GM12878 (cell line): ENCODE measurements at regions not wholly inside any gene's neighbourhood (a gene's known extent, or its start where the extent isn't known, plus 50 kb on each side); places are given as distances from the start of the nearest gene placed in this dataset.

ENCODE experiments used
- ATAC-seq: fragments of 200-7000 bp; cut with Tn5 transposase; 3 replicates; pipeline ENCODE4 v1.9.1; 2020; ENCODE audit warnings: mild to moderate bottlenecking, moderate library complexity
- BruUV-seq: library from RNA; stranded (reverse); fragments of 400-500 nt; replicated peaks from 2 replicates; lab custom pipeline; 2021; lab: Mats Ljungman, UMichigan
- CTCF ChIA-PET: fragments of 300-600 bp; sonication (Branson Sonifier 250); formaldehyde crosslinking; extraction: SDS; loops from one replicate; lab custom pipeline; 2021; ENCODE audit warnings: inconsistent platforms; lab: Yijun Ruan, JAX
- POLR2A ChIA-PET: fragments of 350-600 bp; formaldehyde crosslinking; extraction: SDS; loops from one replicate; lab custom pipeline; 2021; ENCODE audit warnings: inconsistent platforms; lab: Charles Lee
- RAD21 ChIA-PET: fragments of 300-600 bp; sonication (Branson Sonifier 250); formaldehyde crosslinking; loops from one replicate; lab custom pipeline; 2023; ENCODE audit warnings: antibody characterized with exemption; ENCODE audit not compliant: unreplicated experiment; lab: Charles Lee
- SMC1A ChIA-PET: fragments of 300-600 bp; sonication (Branson Sonifier 250); formaldehyde crosslinking; loops from one replicate; lab custom pipeline; 2023; ENCODE audit not compliant: unreplicated experiment, uncharacterized antibody; lab: Charles Lee
- DNase-seq: peaks from one replicate; pipeline ENCODE4 v3.0.0-alpha.2; 2011; ENCODE audit warnings: low read depth, low spot score
- FAIRE-seq: peaks from 3 replicates; lab custom pipeline; 2011; peaks lifted over from hg19 to GRCh38; lab: Jason Lieb, UNC
- H2AFZ ChIP-seq: 2 replicates; pipeline ENCODE4 v1.6.0; 2011; ENCODE audit warnings: low read depth, low read length, control low read depth; ENCODE audit not compliant: control insufficient read depth
- H3K27ac ChIP-seq: 2 replicates; pipeline ENCODE4 v1.5.1; 2011; ENCODE audit warnings: control low read depth; ENCODE audit not compliant: control insufficient read depth, insufficient read depth
- H3K27me3 ChIP-seq, 2 experiments: replicated peaks in 1 of 2; 2 replicates each; pipeline versions ENCODE4 v1.6.0 to v1.6.1; 2011; ENCODE audit warnings: low read length in 1 of 2; ENCODE audit not compliant: control insufficient read depth in 2 of 2, insufficient read depth in 2 of 2
- H3K36me3 ChIP-seq, 2 experiments: 2 replicates each; pipeline ENCODE4 v1.5.1; 2011; ENCODE audit warnings: low read length in 1 of 2; ENCODE audit not compliant: control insufficient read depth in 2 of 2, insufficient read depth in 2 of 2
- H3K4me1 ChIP-seq: 2 replicates; pipeline ENCODE4 v1.6.1; 2011; ENCODE audit warnings: mild to moderate bottlenecking, low read length, moderate library complexity, mixed read lengths; ENCODE audit not compliant: control insufficient read depth, insufficient read depth
- H3K4me2 ChIP-seq: 2 replicates; pipeline ENCODE4 v1.6.0; 2011; ENCODE audit warnings: control low read depth; ENCODE audit not compliant: control insufficient read depth, insufficient read depth
- H3K4me3 ChIP-seq: fragments of 200-600 bp; sonication (generic); 2 replicates; pipeline ENCODE4 v1.5.1; 2016
- H3K79me2 ChIP-seq: 2 replicates; pipeline ENCODE4 v1.6.0; 2011; ENCODE audit warnings: low read length; ENCODE audit not compliant: control insufficient read depth, insufficient read depth
- H3K9ac ChIP-seq: 2 replicates; pipeline ENCODE4 v1.8.0; 2011; ENCODE audit warnings: low read length, control low read depth, mixed read lengths; ENCODE audit not compliant: control insufficient read depth, insufficient read depth
- H3K9me3 ChIP-seq: replicated peaks from 3 replicates; pipeline ENCODE4 v1.5.1; 2011; ENCODE audit warnings: mild to moderate bottlenecking, low read length; ENCODE audit not compliant: control insufficient read depth, insufficient read depth
- H4K20me1 ChIP-seq: 2 replicates; pipeline ENCODE4 v1.6.0; 2011; ENCODE audit not compliant: control insufficient read depth, insufficient read depth
- BHLHE40 ChIP-seq, 2 experiments: fragments of 450-650 bp in 1 of 2; IDR thresholded peaks; 2 replicates each; pipeline ENCODE4 v1.6.1; 2011 to 2017; ENCODE audit warnings: low read depth in 2 of 2, borderline replicate concordance in 1 of 2, improper control_type of control experiment in 1 of 2, low read length in 1 of 2, mild to moderate bottlenecking in 1 of 2
- IKZF2 ChIP-seq, 2 experiments: fragments of 450-650 bp; IDR thresholded peaks; 2 replicates each; pipeline ENCODE4 v1.6.1; 2017; ENCODE audit warnings: mild to moderate bottlenecking in 2 of 2, moderate library complexity in 2 of 2
- MXI1 ChIP-seq: fragments of 150-350 bp; IDR thresholded peaks from 2 replicates; pipeline ENCODE4 v1.6.1; 2011; ENCODE audit warnings: low read depth, mild to moderate bottlenecking, inconsistent platforms, low read length, improper control_type of control experiment
- NBN ChIP-seq: fragments of 450-650 bp; IDR thresholded peaks from 2 replicates; pipeline ENCODE4 v1.6.1; 2016
- PAX8 ChIP-seq: fragments of 450-650 bp; IDR thresholded peaks from 2 replicates; pipeline ENCODE4 v1.6.1; 2017; ENCODE audit warnings: mild to moderate bottlenecking, moderate library complexity
- WGBS: methylation state at CpG from one replicate; pipeline ENCODE4 v1.1.6; 2016; ENCODE audit warnings: low lambda C conversion rate; ENCODE audit not compliant: insufficient replicate concordance, insufficient coverage; ENCODE audit errors: missing lambda C conversion rate; 5-methylcytosine and 5-hydroxymethylcytosine counted together
- in situ Hi-C: fragments of 300-500 bp; cut with MboI; formaldehyde crosslinking; loops from 9 replicates; pipeline ENCODE4 v1.14.3; 2018; ENCODE audit warnings: mixed read lengths
- intact Hi-C: fragments of 100-400 bp; cut with micrococcal nuclease; formaldehyde crosslinking; loops from one replicate; pipeline ENCODE4 v1.14.2; 2022; ENCODE audit not compliant: unreplicated experiment
- TF ChIP-seq, protein P1 (sequence below): fragments of 450-650 bp; IDR thresholded peaks from 2 replicates; pipeline ENCODE4 v1.6.1; 2016; ENCODE audit warnings: mild to moderate bottlenecking
- TF ChIP-seq, protein P2 (sequence below): IDR thresholded peaks from 2 replicates; pipeline ENCODE4 v1.6.1; 2011; ENCODE audit warnings: borderline replicate concordance, low read depth, mild to moderate bottlenecking, moderate library complexity, mixed read lengths, low read length; ENCODE audit not compliant: insufficient read depth; ENCODE audit errors: extremely low read length
- TF ChIP-seq, protein P3 (sequence below): fragments of 450-650 bp; IDR thresholded peaks from 2 replicates; pipeline ENCODE4 v1.6.1; 2017; ENCODE audit warnings: mild to moderate bottlenecking

DNA sequence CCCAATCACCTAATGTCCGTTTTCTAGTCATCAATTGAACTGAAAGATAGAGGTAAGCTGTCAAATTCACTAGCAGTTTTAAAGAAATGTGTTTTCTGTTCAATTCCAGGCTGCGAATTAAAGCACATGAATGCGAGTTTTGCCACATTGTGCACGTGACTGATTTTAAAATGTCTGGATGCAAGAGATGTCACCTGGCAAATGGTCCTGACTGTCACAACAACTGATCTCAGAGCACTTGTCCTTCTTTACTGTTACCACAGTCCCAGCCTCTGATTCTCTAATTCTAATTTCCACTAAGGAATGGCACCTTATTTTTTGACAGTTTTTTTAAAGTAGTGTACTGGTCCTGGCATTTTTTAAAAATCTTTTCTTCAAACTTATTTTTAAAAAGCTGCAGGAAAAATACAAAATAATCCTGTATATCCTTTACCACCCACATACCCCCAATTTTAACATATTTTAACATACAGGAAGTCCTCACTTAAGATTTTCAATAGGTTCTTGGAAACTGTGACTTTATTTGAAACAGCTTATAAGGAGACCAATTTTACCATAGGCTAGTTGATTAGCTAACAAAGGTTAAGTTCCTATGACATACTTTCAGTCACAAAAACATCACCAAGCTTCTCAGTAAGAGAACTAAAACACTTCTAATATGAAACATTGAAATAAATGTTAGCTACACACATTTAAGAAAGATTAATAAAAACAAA, 1364.3 kb downstream of the EFNA5 start:
- Histone ChIP-seq H3K9me3 (no peaks in the 10 kb centered on the region), H3K4me1 (no peaks in the 10 kb centered on the region), H3K9ac (no peak overlapping the region), H3K27ac (no peak overlapping the region), H4K20me1 (no peaks in the 10 kb centered on the region), H3K79me2 (no peaks in the 10 kb centered on the region), H2AFZ (no peak overlapping the region), H3K4me3 (no peak overlapping the region), H3K36me3 (no peaks in the 10 kb centered on the region), H3K27me3 (no peaks in the 10 kb centered on the region), H3K4me2 (no peak overlapping the region)
- RAD21 ChIA-PET: no interaction called here
- WGBS: 10% methylated on average over 4 of the region's 4 CpGs
- POLR2A ChIA-PET: no interaction called here
- ATAC-seq (no peak), DNase-seq (no peak), FAIRE-seq (no peak)
- in situ Hi-C loops: no loop called here
- TF ChIP-seq, protein P1, sequence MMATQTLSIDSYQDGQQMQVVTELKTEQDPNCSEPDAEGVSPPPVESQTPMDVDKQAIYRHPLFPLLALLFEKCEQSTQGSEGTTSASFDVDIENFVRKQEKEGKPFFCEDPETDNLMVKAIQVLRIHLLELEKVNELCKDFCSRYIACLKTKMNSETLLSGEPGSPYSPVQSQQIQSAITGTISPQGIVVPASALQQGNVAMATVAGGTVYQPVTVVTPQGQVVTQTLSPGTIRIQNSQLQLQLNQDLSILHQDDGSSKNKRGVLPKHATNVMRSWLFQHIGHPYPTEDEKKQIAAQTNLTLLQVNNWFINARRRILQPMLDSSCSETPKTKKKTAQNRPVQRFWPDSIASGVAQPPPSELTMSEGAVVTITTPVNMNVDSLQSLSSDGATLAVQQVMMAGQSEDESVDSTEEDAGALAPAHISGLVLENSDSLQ: no peak
- no peak for TF ChIP-seq MXI1
- no peak for TF ChIP-seq BHLHE40 (IDR thresholded peaks at IDR 0.05; ENCODE audit: borderline replicate concordance in 1 of 2, low read depth in 2 of 2, low read length in 1 of 2)
- TF ChIP-seq PAX8: no peak
- no peak for TF ChIP-seq IKZF2 (IDR thresholded peaks at IDR 0.05)
- TF ChIP-seq, protein P2, sequence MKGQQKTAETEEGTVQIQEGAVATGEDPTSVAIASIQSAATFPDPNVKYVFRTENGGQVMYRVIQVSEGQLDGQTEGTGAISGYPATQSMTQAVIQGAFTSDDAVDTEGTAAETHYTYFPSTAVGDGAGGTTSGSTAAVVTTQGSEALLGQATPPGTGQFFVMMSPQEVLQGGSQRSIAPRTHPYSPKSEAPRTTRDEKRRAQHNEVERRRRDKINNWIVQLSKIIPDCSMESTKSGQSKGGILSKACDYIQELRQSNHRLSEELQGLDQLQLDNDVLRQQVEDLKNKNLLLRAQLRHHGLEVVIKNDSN: no peak
- TF ChIP-seq NBN: no peak
- TF ChIP-seq, protein P3, sequence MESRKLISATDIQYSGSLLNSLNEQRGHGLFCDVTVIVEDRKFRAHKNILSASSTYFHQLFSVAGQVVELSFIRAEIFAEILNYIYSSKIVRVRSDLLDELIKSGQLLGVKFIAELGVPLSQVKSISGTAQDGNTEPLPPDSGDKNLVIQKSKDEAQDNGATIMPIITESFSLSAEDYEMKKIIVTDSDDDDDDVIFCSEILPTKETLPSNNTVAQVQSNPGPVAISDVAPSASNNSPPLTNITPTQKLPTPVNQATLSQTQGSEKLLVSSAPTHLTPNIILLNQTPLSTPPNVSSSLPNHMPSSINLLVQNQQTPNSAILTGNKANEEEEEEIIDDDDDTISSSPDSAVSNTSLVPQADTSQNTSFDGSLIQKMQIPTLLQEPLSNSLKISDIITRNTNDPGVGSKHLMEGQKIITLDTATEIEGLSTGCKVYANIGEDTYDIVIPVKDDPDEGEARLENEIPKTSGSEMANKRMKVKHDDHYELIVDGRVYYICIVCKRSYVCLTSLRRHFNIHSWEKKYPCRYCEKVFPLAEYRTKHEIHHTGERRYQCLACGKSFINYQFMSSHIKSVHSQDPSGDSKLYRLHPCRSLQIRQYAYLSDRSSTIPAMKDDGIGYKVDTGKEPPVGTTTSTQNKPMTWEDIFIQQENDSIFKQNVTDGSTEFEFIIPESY: no peak
- CTCF ChIA-PET: interaction anchor here (0.5 kb wide), 1 partner anchor 129 kb away, joined by 3 read pairs; no protein-coding TSS in a partner anchor
- no TSS peak for BruUV-seq
- intact Hi-C loops: no loop called here
- SMC1A ChIA-PET: no interaction called here
